GM23338 (cell line): ENCODE measurements at regions not wholly inside any gene's neighbourhood (a gene's known extent, or its start where the extent isn't known, plus 50 kb on each side); places are given as distances from the start of the nearest gene placed in this dataset.

Experiments
- CTCF ChIP-seq, 2 experiments: fragments of 200-600 bp in 1 of 2; sonication (generic) in 1 of 2; conservative IDR thresholded peaks; 2 replicates each; pipeline versions ENCODE4 v1.5.1 to v1.6.1; 2016 to 2017; ENCODE audit warnings: antibody characterized with exemption in 2 of 2, low read depth in 2 of 2, mild to moderate bottlenecking in 2 of 2, moderate library complexity in 1 of 2
- ETS1 ChIP-seq: IDR thresholded peaks from 2 replicates; pipeline ENCODE4 v1.6.1; 2016; ENCODE audit warnings: antibody characterized with exemption
- EZH2 ChIP-seq: fragments of 200-600 bp; sonication (generic); IDR thresholded peaks from one replicate; pipeline ENCODE4 v1.8.0; 2017; ENCODE audit warnings: antibody characterized with exemption, mild to moderate bottlenecking, low read depth; ENCODE audit not compliant: unreplicated experiment
- EZH2phosphoT487 ChIP-seq: fragments of 200-600 bp; sonication (generic); IDR thresholded peaks from one replicate; pipeline ENCODE4 v1.8.1; 2018; ENCODE audit warnings: antibody characterized with exemption; ENCODE audit not compliant: unreplicated experiment
- JUNB ChIP-seq: IDR thresholded peaks from one replicate; pipeline ENCODE4 v1.6.1; 2016; ENCODE audit warnings: antibody characterized with exemption; ENCODE audit not compliant: unreplicated experiment
- POLR2AphosphoS5 ChIP-seq: IDR thresholded peaks from 2 replicates; pipeline ENCODE4 v1.6.1; 2016; ENCODE audit warnings: antibody characterized with exemption, low read depth
- REST ChIP-seq: IDR thresholded peaks from one replicate; pipeline ENCODE4 v1.6.1; 2018; ENCODE audit warnings: antibody characterized with exemption; ENCODE audit not compliant: unreplicated experiment
- STAT1 ChIP-seq: IDR thresholded peaks from one replicate; pipeline ENCODE4 v1.6.1; 2016; ENCODE audit warnings: antibody characterized with exemption; ENCODE audit not compliant: unreplicated experiment

- TF ChIP-seq REST (no peak), CTCF (conservative IDR thresholded peaks at IDR 0.05; ENCODE audit: low read depth in 2 of 2) (no peak), EZH2 (no peak), STAT1 (no peak), POLR2AphosphoS5 (no peak), JUNB (no peak), EZH2phosphoT487 (no peak), ETS1 (no peak)
These were observed 60.7 kb upstream of the PAK3 start for GRCh38 chrX:111035256-111035655.
